ENCODE measurements at regions not wholly inside any gene's neighbourhood (a gene's known extent, or its start where the extent isn't known, plus 50 kb on each side); places are given as distances from the start of the nearest gene placed in this dataset.

- Histone ChIP-seq H3K27ac (ENCODE audit: low read depth) (no peak overlapping the region), H3K36me3 (ENCODE audit: insufficient read depth) (no peaks in the 10 kb centered on the region), H3K4me3 (ENCODE audit: low read depth, low read length) (no peak overlapping the region), H3K4me1 (ENCODE audit: insufficient read depth) (no peaks in the 10 kb centered on the region)
- 80% methylated on average over 4 of the region's 4 CpGs for WGBS
- DNase-seq (ENCODE audit: extremely low spot score): no peak
Observed at GRCh38 chr1:184900507-184900906, 73.8 kb downstream of the NIBAN1 start.

GRCh38 chr1:184896000-184896399 lies 78.3 kb downstream of the NIBAN1 start:
- Histone ChIP-seq H3K4me1 (ENCODE audit: insufficient read depth) (no peaks in the 10 kb centered on the region), H3K27ac (ENCODE audit: low read depth) (no peak overlapping the region), H3K4me3 (ENCODE audit: low read depth, low read length) (no peak overlapping the region), H3K36me3 (ENCODE audit: insufficient read depth) (no peaks in the 10 kb centered on the region)
- 63% methylated on average over 2 of the region's 2 CpGs for WGBS
- no peak for DNase-seq (ENCODE audit: extremely low spot score)

GRCh38 chr1:184895086-184895485 lies 79.2 kb downstream of the NIBAN1 start:
- no peaks in the 10 kb centered on the region for H3K36me3 ChIP-seq (ENCODE audit: insufficient read depth)
- no peak for DNase-seq (ENCODE audit: extremely low spot score)
- H3K4me3 ChIP-seq (ENCODE audit: low read depth, low read length): no peak overlapping the region
- no peaks in the 10 kb centered on the region for H3K4me1 ChIP-seq (ENCODE audit: insufficient read depth)
- H3K27ac ChIP-seq (ENCODE audit: low read depth): no peak overlapping the region
- WGBS: 47% methylated on average over 2 of the region's 2 CpGs

GRCh38 chr1:184893695-184894094 lies 80.6 kb downstream of the NIBAN1 start:
- no peaks in the 10 kb centered on the region for H3K36me3 ChIP-seq (ENCODE audit: insufficient read depth)

GRCh38 chr1:184892116-184892515 lies 82.2 kb downstream of the NIBAN1 start:
- Histone ChIP-seq H3K4me1 (ENCODE audit: insufficient read depth) (no peaks in the 10 kb centered on the region), H3K4me3 (ENCODE audit: low read depth, low read length) (no peak overlapping the region), H3K36me3 (ENCODE audit: insufficient read depth) (no peaks in the 10 kb centered on the region), H3K27ac (ENCODE audit: low read depth) (no peak overlapping the region)
- DNase-seq (ENCODE audit: extremely low spot score): no peak
- WGBS: 82% methylated on average over 4 of the region's 4 CpGs

More at GRCh38 chr1:184893695-184894094, 80.6 kb downstream of the NIBAN1 start:
- H3K4me1 ChIP-seq (ENCODE audit: insufficient read depth): no peaks in the 10 kb centered on the region
- 85% methylated on average over 2 of the region's 2 CpGs for WGBS
- H3K27ac ChIP-seq (ENCODE audit: low read depth): no peak overlapping the region
- H3K4me3 ChIP-seq (ENCODE audit: low read depth, low read length): no peak overlapping the region
- DNase-seq (ENCODE audit: extremely low spot score): no peak

- Histone ChIP-seq H3K27ac (ENCODE audit: low read depth) (no peak overlapping the region), H3K36me3 (ENCODE audit: insufficient read depth) (no peaks in the 10 kb centered on the region), H3K4me1 (ENCODE audit: insufficient read depth) (no peaks in the 10 kb centered on the region), H3K4me3 (ENCODE audit: low read depth, low read length) (no peak overlapping the region)
- DNase-seq (ENCODE audit: extremely low spot score): no peak
Observed at GRCh38 chr1:184891440-184891839, 82.9 kb downstream of the NIBAN1 start.

- Histone ChIP-seq H3K4me3 (ENCODE audit: low read depth, low read length) (no peak overlapping the region), H3K36me3 (ENCODE audit: insufficient read depth) (no peaks in the 10 kb centered on the region), H3K4me1 (ENCODE audit: insufficient read depth) (no peaks in the 10 kb centered on the region), H3K27ac (ENCODE audit: low read depth) (no peak overlapping the region)
- DNase-seq (ENCODE audit: extremely low spot score): no peak
- WGBS: 33% methylated on average over 3 of the region's 3 CpGs
Observed at GRCh38 chr1:184890539-184890973, 83.8 kb downstream of the NIBAN1 start.

GRCh38 chr1:184889902-184890301 lies 84.4 kb downstream of the NIBAN1 start:
- WGBS: 30% methylated on average over 3 of the region's 3 CpGs
- Histone ChIP-seq H3K27ac (ENCODE audit: low read depth) (no peak overlapping the region), H3K36me3 (ENCODE audit: insufficient read depth) (no peaks in the 10 kb centered on the region), H3K4me3 (ENCODE audit: low read depth, low read length) (no peak overlapping the region), H3K4me1 (ENCODE audit: insufficient read depth) (no peaks in the 10 kb centered on the region)
- no peak for DNase-seq (ENCODE audit: extremely low spot score)

GRCh38 chr1:184889166-184889565 lies 85.1 kb downstream of the NIBAN1 start:
- Histone ChIP-seq H3K4me3 (ENCODE audit: low read depth, low read length) (no peak overlapping the region), H3K36me3 (ENCODE audit: insufficient read depth) (no peaks in the 10 kb centered on the region), H3K4me1 (ENCODE audit: insufficient read depth) (no peaks in the 10 kb centered on the region), H3K27ac (ENCODE audit: low read depth) (no peak overlapping the region)
- DNase-seq (ENCODE audit: extremely low spot score): no peak
- 38% methylated on average over 1 of the region's 1 CpG for WGBS

GRCh38 chr1:184888505-184888904 lies 85.8 kb downstream of the NIBAN1 start:
- Histone ChIP-seq H3K27ac (ENCODE audit: low read depth) (no peak overlapping the region), H3K4me3 (ENCODE audit: low read depth, low read length) (no peak overlapping the region), H3K4me1 (ENCODE audit: insufficient read depth) (no peaks in the 10 kb centered on the region), H3K36me3 (ENCODE audit: insufficient read depth) (no peaks in the 10 kb centered on the region)
- no peak for DNase-seq (ENCODE audit: extremely low spot score)

GRCh38 chr1:184882957-184883815 lies 91.1 kb downstream of the NIBAN1 start:
- no peaks in the 10 kb centered on the region for H3K4me1 ChIP-seq (ENCODE audit: insufficient read depth)
- H3K36me3 ChIP-seq (ENCODE audit: insufficient read depth): no peaks in the 10 kb centered on the region
- WGBS: 65% methylated on average over 10 of the region's 10 CpGs
- H3K4me3 ChIP-seq (ENCODE audit: low read depth, low read length): no peak overlapping the region
- DNase-seq (ENCODE audit: extremely low spot score): no peak
- no peak overlapping the region for H3K27ac ChIP-seq (ENCODE audit: low read depth)

GRCh38 chr1:184881941-184882913 lies 92.1 kb downstream of the NIBAN1 start:
- no peak overlapping the region for H3K27ac ChIP-seq (ENCODE audit: low read depth)
- no peak overlapping the region for H3K4me3 ChIP-seq (ENCODE audit: low read depth, low read length)
- H3K4me1 ChIP-seq (ENCODE audit: insufficient read depth): no peaks in the 10 kb centered on the region
- no peak for DNase-seq (ENCODE audit: extremely low spot score)
- WGBS: 53% methylated on average over 9 of the region's 9 CpGs
- H3K36me3 ChIP-seq (ENCODE audit: insufficient read depth): no peaks in the 10 kb centered on the region

GRCh38 chr1:184879876-184880557 lies 94.3 kb downstream of the NIBAN1 start:
- Histone ChIP-seq H3K36me3 (ENCODE audit: insufficient read depth) (no peaks in the 10 kb centered on the region), H3K4me1 (ENCODE audit: insufficient read depth) (no peaks in the 10 kb centered on the region), H3K27ac (ENCODE audit: low read depth) (no peak overlapping the region), H3K4me3 (ENCODE audit: low read depth, low read length) (no peak overlapping the region)
- no peak for DNase-seq (ENCODE audit: extremely low spot score)
- 89% methylated on average over 3 of the region's 3 CpGs for WGBS

Data from urinary bladder (tissue), 3 donors.